ENCODE measurements at regions not wholly inside any gene's neighbourhood (a gene's known extent, or its start where the extent isn't known, plus 50 kb on each side); places are given as distances from the start of the nearest gene placed in this dataset.
"Not testable (repeated sequence)": the region's sequence is repeated elsewhere in the genome, so short reads cannot be mapped to it uniquely, and the experiment has no call there.

DNA sequence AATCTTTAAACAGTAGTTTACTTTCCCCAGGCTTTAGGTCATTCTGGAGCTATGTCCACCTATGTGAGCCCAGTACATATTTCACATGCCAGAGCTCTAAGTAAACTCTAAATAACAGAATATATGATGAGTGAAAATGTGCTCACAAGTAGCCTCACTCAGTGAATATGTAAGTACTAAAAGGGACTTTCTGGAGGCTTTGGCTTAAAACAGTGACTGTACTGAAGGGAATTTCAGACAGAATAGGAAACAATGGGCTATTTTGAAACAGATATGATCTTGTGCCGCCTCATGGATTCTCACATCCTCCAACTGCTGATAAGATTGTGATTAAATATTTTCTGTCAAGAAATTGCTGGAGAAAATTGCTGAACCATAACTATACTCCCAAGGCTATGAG is 747.9 kb downstream of the SOCS6 start:
- no peak for DNase-seq

DNA sequence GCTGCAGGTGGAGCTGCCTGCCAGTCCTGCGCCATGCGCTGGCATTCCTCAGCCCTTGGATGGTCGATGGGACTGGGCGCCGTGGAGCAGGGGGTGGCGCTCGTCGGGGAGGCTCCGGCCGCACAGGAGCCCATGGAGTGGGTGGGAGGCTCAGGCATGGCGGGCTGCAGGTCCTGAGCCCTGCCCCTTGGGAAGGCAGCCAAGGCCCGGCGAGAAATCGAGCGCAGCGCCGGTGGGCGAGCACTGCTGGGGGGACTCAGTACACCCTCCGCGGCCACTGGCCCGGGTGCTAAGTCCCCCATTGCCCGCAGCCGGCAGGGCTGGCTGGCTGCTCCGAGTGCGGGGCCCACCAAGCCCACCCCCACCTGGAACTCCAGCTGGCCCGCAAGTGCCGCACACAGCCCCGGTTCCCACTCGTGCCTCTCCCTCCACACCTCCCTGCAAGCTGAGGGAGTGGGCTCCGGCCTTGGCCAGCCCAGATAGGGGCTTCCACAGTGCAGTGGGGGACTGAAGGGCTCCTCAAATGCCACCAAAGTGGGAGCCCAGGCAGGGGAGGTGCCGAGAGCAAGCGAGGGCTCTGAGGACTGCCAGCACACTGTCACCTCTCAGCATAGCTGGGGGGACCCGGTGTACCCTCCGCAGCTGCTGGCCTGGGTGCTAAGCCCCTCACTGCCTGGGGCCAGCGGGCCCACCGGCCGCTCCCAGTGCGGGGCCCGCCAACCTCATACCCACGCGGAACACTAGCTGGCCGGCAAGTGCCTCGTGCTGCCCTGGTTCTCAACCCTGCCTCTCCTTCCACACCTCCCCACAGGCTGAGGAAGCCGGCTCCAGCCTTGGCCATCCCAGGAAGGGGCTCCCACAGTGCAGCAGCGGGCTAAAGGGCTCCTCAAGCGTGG is 742.7 kb downstream of the SOCS6 start:
- not testable (repeated sequence) for DNase-seq

DNA sequence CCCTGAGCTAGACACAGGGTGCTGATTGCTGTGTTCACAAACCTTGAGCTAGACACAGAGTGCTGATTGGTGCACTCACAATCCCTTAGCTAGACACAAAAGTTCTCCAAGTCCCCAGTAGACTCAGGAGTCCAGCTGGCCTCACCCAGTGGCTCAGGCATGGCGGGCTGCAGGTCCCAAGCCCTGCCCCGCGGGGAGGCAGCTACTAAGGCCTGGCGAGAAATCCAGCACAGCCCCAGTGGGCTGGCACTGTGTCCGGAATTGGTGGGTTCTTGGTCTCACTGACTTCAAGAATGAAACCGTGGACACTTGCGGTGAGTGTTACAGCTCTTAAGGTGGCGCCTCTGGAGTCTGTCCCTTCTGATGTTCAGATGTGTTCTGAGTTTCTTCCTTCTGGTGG is 741.2 kb downstream of the SOCS6 start:
- DNase-seq, result not testable (repeated sequence)

DNA sequence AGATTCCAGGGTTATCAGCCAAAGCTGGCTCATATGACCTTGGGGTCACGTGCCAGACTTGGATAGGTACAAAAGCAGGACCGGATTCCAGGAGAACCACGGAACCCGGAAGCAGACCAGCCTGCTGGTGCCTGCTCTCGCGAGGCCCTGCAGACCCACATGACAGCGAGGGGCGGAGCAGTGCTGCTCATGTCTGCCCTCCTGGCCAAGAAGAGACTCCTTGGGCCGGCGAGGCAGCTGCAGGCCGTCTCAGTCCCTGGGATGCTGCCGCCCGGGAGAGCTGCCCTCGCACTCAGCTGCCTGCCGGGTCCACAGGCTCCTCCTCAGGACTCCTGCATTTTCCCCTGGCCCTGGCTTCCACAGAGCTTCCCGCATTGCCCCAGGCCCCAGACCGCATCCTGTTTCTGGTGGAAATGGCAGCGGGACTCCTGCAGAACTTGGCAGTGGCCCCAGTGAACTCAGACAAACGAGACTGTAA is 739.5 kb downstream of the SOCS6 start:
- DNase-seq, result no peak

DNA sequence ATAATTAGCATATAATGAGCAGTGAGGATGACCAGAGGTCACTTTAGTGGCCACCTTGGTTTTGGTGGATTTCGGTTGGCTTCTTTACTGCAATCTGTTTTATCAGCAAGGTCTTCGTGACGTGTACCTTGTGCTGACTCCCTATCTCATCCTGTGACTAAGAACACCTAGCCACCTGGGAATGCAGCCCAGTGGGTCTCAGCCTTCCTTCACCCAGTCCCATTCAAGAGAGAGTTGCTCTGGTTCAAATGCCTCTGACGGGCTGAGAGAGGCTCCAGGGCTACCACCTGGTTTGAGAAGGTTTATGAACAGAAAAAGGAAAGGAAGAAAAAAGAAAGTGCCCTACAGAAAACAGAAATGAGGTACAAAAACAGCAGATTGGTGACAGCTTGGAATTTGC is 738.7 kb downstream of the SOCS6 start:
- DNase-seq, result no peak

DNA sequence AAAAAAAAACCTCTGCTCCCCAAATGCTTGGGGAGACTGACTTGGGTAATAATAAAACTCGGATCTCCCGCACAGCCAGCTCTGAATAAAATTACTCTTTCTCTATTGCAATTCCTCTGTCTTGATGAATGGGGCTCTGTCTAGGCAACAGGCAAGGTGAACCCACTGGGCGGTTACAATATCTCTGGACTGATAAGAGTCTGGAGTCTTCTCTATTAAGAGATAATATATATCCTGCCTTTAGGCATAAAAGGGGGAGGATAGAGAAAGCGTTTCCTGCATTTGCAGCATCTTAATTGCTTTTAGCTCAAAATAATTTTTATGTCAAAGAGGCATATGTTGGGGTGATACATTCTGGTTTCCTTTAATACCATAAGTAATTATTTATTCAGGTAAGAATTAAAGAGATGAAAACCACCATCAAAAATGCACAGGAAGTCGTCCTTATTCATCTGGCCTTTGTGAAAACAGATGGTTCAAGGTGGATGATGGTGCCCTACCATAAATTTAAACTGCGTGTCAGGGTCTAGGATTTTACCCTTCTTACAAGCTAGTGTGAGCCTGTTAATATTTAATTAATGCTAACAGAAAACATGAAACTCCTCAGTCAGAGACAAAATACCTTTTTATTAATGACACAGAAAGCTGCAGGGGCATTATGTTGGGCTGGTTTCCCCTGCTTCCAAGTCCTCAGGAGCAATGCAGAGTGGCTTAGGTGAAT is 736.8 kb downstream of the SOCS6 start:
- DNase-seq, result no peak

DNA sequence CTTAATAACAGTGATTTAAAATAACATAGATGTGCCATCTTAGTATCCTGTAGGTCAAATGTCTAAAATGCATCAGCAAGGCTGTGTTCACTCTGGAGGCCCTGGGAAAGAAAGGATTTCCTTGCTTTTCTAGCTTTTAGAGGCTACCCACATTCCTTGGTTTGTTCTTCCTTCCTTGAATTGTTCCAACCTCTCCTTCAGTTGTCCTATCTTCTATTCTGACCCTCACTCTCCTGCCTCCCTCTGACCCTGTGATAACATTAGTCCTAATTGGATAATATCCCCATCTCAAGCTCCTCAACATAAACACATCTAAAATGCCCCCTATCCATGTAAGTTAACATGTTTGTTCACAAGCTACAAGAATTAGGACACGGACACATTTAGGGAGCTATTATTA is 733.5 kb downstream of the SOCS6 start:
- no peak for DNase-seq

DNA sequence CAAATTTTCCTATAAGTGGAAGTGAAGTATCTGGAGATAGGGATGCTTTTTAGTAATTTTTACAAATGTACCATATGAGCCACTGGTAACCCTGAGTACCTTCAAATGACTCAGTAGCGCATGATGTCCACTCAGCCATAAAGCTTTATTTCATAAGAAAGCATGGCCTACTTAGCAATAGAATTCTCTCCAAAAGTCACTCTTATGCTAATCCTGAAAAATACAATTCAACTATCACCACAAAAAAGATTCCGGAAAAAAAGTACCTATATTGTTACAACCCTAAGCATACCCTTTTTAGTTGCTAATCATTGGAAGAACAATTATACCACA is 732.2 kb downstream of the SOCS6 start:
- DNase-seq, result no peak

DNA sequence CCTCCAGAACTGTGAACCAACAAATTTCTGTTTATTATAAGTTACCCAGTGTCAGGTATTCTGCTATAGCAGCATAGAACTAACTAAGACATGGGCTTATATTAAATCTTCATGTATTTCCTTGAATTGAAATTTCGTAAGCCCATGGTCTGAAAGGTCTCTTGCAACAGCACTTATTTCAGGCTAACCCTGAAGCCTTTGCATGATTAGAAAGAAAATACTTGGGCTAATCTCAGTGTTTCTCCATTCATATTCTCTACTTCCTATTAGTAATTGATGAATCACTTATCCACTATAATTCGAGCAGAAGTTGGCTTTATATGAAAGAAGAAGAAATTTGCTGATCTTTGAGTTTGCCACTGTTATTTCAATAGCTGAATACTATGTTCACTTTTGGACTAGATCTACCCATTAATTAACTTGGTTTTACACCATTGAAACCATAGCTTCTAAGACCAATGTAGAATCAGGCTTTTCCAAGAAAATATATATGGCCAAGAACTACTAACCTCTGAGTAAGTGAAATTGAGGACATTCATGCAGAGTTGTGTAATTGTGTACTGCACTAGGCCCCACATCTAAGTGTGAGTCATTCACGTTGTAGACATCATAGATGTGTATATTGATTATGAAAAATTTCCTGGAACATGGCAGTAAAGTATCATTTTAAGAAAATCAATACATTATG is 731.6 kb downstream of the SOCS6 start:
- DNase-seq, result no peak

DNA sequence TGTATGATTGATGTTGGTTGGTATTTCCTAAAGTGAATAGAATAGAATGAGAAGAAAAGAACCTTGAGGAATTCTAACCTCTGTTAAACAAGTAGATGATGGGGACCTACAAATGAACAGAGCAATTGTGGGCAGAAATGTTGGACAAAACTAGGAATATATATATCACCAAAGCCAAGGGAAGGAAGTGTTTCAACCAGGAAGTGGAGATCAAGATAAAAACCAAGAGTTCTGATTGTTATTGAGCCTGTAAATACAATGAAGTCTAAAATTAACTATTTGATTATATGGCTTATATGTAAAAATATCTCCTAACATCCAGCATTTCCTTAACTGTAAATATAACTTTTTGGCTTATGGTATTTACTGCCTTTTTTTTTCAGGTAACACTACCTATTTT is 730.0 kb downstream of the SOCS6 start:
- DNase-seq, result no peak

DNA sequence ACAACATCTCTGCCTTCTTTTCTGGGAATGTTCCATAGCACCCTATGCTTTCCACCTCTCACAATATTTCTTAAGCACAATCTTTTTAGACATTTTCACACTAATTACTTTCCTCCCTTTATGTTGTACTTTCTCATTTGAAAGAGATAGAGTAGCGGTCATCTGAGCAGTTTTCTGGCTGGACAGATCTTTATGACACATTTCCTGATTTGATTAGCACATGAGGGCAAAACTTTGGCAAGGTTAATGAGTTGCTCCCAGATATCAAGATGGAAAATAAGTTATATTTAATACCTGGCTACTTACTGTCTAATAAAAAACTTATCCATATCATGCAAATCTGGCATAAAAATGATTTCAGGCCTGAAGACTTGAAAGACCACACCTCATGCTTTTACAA is 723.9 kb downstream of the SOCS6 start:
- DNase-seq, result no peak

DNA sequence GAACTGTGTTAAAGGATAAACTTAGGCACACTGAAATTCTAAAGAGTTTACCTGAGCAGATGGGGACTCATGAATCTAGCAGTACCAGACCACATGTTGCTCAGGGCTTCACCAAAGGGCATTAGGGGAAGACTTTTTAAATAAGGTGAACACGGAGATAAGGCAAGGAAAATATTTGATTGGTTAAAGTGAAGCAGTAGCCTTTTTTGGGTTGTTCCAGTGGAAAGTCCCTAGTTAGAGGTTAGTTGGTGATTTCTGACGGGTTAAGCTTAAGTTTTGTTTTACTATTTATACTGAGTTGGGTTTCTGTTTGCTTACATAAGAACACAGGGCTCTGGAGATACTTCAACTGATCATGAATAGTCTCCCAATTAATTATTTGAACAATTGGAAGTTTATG is 722.5 kb downstream of the SOCS6 start:
- no peak for DNase-seq

DNA sequence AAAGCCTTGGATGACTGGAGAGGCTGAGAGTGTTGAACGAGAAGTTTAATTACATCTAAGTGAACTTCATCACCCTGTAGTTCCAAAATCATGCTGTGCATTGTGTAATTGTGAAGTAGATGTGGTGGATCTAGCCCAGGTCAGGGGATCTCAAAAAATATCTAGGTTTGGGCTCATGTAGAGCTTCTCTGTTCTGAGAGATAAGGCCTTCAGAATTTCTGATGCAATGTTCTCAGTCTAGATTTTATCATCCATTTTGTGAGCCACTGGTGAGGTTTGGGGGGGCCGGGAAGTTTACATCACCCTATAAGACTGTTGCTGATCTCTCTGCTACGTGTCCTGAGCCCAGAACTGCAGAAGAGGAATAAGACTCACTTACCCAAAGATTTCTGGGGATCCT is 719.4 kb downstream of the SOCS6 start:
- DNase-seq, result peak; percentile 70

DNA sequence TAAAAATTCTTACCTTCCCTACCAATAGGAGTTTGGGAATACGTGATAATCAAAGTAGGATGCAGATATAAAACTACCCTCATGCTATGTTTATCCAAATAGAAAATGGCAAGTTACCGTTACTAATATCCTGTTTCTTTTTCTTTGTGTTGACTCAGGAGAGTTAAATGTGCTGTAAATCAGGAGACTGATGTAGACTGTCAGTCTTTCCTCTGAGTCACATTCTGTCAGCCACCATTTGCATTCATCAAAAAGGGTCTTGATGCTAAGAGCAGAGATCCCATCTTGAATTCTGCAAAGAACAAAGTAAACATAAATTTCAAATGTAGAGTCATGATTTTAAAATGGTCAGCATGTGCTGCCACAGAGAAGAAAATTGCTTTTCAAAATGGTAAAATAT is 712.8 kb downstream of the SOCS6 start:
- DNase-seq, result no peak

DNA sequence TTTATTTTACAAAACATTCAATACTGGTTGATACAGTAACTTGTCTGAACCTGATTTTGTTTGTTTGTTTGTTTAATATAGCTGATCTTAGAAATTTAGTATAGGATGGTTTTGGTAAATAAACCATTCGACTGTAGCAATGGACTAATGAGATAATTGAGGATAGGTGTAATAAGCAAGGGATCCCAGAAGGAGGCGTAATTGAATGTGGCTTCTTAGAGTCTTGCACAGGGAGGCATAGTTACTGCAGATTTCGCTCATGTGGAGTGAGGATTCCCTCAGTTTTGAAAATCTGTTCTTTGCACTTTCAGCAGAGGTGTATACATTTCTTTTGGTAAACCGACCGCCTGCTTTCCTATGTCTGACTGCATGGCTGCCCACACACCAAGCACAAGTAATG is 709.6 kb downstream of the SOCS6 start:
- peak; percentile 2 for DNase-seq

DNA sequence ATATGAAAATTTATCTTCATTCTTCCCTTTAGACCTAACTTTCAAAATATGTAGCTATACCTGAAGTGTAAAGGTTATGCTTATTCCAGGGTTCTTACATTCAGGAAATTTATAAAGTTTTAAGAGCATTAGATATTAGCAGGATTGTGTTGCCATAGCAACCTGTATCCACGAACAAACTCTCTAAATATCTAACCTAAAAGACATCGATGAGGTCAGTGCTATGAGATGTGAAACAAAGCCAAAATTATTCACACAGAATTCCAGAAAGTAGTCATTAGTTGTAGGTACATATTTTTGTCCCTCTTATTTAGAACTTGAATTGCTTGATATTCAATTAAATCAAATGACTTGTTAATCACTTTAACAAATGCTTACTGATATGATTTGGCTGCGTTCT is 705.3 kb downstream of the SOCS6 start:
- DNase-seq, result no peak

DNA sequence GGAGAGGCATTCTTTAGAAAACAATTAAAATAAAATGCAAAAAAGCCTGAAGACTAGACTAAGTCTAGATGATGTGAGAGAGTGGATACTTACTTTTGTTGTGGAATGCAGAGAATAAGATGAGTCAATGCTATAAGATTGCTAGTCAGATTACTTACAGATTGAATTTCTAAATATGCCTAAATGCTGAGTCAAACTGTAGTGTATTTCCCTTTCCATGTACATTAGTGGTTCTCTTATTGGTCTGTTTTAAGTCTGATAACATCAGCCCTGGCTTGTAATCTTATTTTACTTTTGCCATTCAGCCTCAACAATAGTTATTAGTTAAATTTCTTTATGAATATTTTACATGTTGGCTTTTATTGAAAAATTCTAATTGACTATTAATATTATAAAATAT is 702.7 kb downstream of the SOCS6 start:
- DNase-seq, result no peak

DNA sequence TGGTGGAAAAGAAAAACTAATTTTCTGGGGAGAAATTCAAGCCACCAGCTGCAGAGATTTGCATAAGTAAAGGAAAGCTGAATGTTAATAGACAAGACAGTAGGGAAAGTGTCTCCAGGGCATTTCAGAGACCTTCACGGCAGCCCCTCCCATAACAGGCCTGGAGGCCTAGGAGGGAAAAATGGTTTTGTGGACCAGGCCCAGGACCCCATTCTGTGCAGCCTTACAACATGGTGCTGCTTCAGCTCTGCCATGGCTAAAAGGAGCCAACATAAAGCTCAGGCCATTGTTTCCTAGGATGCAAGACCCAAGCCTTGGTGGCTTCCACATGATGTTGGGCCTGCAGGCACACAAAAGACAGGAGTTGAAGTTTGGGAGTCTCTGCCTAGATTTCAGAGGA is 697.1 kb downstream of the SOCS6 start:
- no peak for DNase-seq

DNA sequence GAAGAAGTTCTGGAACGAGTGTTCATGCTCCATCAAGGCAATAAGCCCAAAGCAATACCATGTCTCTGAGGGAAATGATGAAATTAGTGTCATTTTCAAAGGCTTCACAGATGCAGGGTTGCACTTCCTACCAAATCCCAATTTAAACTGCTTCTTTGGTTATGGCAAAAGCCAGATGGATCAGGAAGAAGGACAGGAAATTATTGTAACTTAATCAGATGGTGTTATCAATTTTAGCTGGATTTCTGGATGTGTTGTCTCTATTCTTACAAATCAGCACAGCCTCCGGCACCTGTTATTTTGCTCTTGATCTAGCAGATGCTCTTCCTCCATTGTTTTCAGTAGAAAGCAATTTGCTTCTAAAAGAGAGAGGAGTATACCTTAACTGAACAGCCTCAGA is 693.4 kb downstream of the SOCS6 start:
- DNase-seq, result no peak

DNA sequence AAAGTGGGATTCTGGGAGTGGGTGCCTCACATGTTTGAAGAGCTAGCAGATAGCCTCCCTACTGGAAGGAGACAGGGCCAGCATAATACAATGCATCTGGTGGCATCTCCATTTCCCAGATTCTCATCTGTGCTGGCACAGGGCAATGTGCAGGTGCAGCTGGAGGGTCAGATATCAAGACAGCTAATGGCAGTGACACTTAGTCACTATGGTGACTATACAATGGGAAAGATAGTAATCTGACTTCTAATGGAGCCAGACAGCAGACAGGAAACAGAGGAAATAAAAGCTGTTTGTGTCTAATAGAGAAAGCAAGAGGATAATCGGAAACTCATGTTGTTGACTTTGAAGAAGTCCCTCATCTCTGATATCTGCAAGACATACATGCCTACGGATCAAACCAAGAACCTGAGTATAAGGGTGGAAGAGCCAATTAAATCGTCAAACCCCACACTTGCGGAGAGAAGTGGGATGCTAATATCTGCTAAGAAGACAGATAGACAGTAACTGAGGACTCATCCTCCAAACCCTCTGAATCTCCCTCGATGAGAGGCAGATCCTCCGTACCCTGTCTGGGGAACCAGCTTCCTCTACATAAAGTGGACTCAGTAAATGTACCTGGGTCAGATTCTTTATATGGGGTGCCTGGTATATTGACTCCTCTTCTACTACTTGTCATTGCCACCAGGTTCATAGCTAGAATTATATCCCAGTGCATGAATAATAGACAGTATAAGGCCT is 692.7 kb downstream of the SOCS6 start:
- DNase-seq, result no peak

DNA sequence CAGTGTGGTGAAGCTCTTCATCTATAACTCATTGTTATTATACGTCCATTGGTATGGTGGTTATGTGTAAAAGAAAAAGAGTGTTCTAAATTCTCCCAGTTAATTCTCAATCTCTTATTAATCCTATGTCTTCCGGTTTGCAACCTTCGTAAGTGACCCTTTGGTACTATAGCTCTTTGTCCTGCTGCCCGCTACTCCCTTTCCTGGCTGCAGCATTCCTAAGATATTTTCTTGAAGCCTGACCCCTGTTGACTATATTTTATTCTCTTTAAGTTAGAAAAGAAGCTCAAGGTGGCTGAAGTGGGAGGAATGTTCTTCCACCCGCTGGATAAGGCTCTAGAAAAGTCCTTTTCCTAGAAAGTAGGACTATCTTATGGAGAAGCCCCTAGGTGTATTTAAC is 684.8 kb downstream of the SOCS6 start:
- DNase-seq, result no peak

DNA sequence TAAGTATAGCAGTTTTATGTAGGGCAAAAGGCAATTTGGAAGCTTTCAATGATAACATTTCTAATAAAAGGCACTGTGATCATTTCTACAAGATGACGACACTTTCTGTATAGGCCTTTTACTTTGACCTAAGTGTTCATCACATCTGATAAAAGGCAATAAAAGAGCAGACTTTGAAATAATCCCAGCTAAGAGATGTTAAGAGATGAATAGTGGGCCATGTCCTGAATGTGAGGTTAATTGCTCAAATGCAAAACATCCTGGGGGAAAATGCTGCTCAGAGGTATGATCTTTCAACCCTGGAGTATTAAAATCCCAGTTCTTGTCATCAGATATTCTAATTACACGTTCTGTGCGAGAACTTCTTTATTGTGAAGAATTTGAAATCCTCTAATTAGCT is 677.6 kb downstream of the SOCS6 start:
- no peak for DNase-seq

DNA sequence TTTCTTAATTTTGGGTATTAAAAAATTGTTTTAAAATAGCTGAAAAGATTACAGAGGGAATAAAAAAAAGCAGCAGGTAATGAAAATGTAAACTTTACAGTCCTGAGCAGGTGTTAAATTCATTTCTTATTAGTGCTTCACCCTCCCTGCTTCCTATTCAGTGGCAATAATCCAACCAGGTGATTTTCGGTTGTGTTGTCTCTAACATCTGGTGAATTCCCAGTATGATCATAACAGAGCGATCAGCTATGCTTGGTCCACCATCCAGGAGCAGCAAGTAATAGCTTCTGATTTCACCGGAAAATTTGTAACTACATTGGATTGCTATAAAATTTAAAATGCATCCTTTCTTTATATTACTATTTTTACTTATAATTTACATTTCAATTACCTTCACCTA is 673.1 kb downstream of the SOCS6 start:
- DNase-seq, result no peak

All from hematopoietic multipotent progenitor cell treated with erythropoietin and hydrocortisone succinate and interleukin-3 and kit ligand, for 4 days (in vitro differentiated cells).